ENCODE measurements at regions not wholly inside any gene's neighbourhood (a gene's known extent, or its start where the extent isn't known, plus 50 kb on each side); places are given as distances from the start of the nearest gene placed in this dataset.
"Not testable (repeated sequence)": the region's sequence is repeated elsewhere in the genome, so short reads cannot be mapped to it uniquely, and the experiment has no call there.

DNA sequence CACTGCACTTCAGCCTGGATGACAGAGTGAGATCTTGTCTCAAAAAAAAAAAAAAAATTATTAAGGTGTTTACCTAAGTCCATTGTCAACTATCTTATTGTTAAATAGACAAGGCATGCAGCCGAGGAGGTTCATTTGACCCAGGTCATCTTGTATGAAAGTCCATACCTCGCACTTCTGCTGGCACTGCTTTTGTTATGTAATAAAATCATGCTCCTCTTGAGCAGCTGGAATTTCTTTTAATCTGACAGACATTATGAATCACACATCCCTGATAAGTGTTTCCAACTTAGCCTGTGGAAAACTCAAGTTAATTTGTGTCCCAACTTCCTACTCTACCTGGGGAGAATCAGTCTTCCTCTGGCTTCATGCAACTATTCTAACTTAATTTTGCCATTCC is 315.6 kb upstream of the KLF4 start:
- DNase-seq = no peak

- no peak for DNase-seq
These were observed 304.7 kb upstream of the KLF4 start for GRCh38 chr9:107794259-107794658.

- DNase-seq = no peak
These were observed 304.0 kb upstream of the KLF4 start for GRCh38 chr9:107793541-107793940.

GRCh38 chr9:107792596-107792995 is 303.0 kb upstream of the KLF4 start:
- no peak for DNase-seq

- no peak for DNase-seq
These were observed 302.4 kb upstream of the KLF4 start for GRCh38 chr9:107792006-107792405.

GRCh38 chr9:107789001-107789700 is 299.6 kb upstream of the KLF4 start:
- no peak for DNase-seq

- DNase-seq = no peak
These were observed 297.0 kb upstream of the KLF4 start for GRCh38 chr9:107786561-107786960.

- no peak for DNase-seq
These were observed 294.8 kb upstream of the KLF4 start for GRCh38 chr9:107784235-107784958.

DNA sequence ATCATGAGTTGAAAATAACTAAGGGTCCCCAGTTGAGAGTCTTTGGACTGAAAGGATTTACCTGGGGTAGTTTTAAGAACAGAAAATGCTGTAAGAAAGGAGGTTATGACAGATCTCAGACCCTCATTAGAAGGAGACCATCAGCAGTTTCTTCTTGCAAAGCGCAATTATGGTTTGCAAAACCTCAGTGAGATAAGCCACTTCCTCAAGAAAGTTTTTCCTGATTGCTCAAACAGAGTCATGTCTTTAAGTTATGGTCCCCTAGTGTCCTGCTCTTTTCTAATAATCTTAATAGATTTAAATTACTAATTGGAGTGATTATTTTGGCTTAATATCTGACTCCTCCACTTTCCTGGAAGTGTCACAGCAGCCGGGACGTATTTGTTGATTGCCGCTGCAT is 293.2 kb upstream of the KLF4 start:
- DNase-seq = no peak

GRCh38 chr9:107782381-107782780 is 292.8 kb upstream of the KLF4 start:
- DNase-seq = no peak

DNA sequence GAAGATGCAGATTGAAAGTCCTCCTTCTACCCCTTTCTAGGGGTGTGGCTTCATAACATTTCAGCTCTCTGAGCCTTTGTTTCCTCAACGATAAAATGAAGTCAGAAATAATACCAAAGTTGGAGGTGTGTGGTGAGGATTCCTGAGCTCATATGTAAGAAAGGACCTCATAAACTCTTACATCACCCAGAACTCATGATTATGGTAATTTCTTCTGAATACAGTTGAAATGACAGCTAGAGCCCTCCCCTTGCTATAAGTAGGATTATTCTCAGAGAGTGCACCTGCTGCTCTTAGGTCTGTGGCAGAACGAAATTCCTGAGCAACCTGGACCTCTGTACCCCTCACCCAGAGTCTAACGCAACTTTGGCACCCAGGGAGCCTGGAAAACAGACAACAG is 291.4 kb upstream of the KLF4 start:
- no peak for DNase-seq

- no peak for DNase-seq
These were observed 290.2 kb upstream of the KLF4 start for GRCh38 chr9:107779731-107780130.

GRCh38 chr9:107778661-107779060 is 289.1 kb upstream of the KLF4 start:
- no peak for DNase-seq

DNA sequence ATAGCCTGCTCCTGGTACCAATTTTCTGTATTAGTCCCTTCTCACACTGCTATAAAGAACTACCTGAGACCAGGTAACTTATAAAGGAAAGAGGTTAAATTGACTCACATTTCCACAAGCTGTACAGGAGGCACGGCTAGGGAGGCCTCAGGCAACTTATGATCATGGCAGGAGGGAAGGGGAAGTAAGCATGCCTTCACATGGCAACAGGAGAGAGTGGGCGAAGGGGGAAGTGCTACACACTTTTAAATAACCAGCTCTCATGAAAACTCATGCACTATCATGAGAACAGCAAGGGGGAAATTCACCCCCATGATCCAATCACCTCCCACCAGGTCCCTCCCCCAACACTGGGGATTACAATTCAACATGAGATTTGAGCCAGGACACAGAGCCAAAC is 284.5 kb upstream of the KLF4 start:
- not testable (repeated sequence) for DNase-seq

GRCh38 chr9:107772988-107773387 is 283.4 kb upstream of the KLF4 start:
- no peak for DNase-seq

DNA sequence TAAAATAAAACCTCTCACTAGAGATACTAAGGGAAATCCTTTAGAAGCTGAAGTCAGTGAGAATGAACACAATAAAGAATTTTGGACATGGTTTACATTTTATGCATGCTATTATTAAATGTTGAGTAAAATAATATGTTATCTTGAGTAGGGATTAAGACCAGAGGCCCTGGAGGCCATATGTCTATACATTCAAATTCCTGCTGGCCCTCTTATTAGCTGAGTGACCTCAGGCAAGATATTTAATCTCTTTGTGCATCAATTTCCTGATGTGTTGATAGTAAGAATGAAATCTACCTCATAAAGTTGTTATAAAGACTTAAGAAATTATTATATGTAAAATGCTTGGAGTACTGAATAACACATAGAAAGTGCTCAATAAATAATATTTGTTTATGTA is 281.1 kb upstream of the KLF4 start:
- DNase-seq = no peak

DNA sequence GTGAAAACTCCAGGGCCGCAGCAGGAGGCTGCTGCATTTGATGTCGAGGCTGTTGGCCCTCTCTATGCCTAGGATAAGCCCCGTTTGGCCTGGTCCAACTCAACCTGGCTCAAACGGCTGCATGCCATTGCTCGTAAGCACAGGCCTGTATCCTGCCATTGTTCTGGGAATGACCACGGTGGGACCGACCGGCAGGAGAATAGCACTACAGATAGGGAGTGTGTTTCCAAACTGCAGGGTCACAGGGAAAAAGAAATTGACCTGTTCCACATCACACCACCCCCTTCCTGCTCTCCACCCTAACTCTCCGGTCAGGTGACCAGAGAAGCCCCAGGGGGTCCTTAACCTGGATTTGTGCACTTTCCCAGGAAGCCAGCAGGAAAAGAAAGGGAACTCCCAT is 278.7 kb upstream of the KLF4 start:
- no peak for DNase-seq

DNA sequence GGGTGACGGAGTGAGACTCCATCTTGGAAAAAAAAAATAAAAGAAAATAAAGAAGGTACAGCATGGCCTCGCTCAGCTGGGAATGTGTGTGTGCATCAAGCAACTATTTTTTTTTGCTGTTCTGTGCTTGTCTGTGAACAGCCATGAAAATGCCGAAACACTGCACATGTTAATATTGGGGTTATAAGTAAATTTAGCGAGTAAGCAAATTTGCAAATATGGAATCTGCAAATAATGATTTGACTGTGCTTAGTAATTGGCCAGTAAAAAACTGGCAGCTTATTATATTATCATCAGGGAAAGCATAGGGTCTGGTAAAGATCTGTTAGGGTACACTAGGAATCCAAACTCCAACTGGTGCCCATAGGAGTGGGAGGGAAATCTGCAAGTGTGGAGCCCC is 278.1 kb upstream of the KLF4 start:
- DNase-seq = no peak

GRCh38 chr9:107763469-107763868 is 273.9 kb upstream of the KLF4 start:
- not testable (repeated sequence) for DNase-seq

DNA sequence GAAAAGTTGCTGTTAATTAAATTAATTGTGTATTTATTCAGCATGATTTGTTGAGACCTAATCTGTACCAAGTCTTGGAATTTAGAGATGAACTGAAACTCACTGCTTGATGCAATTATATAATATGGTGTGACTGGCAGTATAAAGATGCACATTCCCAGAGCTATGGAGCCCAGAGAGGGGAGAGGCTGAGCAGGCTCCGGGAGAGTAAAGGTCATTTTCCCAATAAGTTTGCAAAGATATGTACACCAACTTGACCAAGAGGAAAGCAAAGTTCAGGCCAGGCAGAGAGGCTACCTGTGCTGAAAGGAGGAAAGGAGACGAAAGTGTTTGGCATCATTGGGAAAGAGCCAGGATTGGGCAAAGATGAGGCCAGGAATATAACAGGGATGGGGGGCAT is 271.7 kb upstream of the KLF4 start:
- DNase-seq = no peak

GRCh38 chr9:107760469-107761242 is 271.1 kb upstream of the KLF4 start:
- peak; percentile 18 for DNase-seq

- DNase-seq = no peak
These were observed 270.2 kb upstream of the KLF4 start for GRCh38 chr9:107759823-107760166.

DNA sequence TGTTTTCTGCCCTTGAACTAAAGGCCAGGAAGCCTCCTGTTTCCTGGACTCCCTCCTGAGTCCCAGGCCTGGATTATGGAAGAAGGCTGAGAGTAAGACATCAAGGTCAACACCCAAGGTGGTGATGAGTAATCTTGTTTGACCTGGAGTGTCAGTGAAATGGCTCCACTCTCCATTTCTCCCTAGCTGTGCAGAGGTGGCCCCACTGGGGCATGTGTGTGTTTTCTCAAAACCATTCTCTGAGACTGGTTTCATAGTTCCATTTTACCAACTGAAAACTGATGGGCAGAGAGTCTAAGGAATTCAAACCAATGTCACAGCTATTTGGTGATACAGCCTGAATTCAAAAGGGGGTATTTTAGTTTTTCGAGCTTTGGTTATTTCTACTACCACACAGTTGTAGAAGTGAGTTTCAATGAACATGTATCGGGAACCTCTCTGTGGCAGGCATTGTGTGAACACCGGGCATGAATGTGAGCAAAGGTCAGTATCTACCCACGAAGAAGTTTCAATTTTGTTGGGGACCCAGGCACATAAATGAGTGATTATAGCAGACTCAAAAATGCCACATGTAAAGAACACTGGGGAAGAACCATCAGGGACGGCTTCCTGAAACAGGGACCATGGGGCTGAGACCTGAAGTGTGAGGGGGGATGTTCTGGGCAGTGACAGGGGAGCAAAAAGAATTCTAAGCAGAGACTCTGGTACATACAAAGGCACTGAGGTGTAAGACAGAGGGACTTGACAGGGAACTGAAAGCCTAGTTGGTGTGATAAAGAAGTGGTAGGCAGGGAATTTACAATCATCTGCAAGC is 269.6 kb upstream of the KLF4 start:
- DNase-seq = no peak
